Transverse colon (tissue), 4 donors: ENCODE measurements at regions not wholly inside any gene's neighbourhood (a gene's known extent, or its start where the extent isn't known, plus 50 kb on each side); places are given as distances from the start of the nearest gene placed in this dataset.

ENCODE experiments used
- DNase-seq: peaks from one replicate; pipeline ENCODE4 v3.0.0-alpha.2; 2019
- H3K27ac ChIP-seq, 4 donors: fragments of 200-600 bp; sonication (generic); 2 replicates each; pipeline ENCODE4 v1.5.1; 2016 to 2018; ENCODE audit warnings: inconsistent platforms in 4 of 4
- H3K27me3 ChIP-seq: fragments of 200-600 bp; sonication (generic); 2 replicates; pipeline ENCODE4 v1.5.1; 2017; ENCODE audit warnings: inconsistent platforms
- H3K36me3 ChIP-seq, 4 donors: fragments of 200-600 bp; sonication (generic); 2 replicates each; pipeline ENCODE4 v1.5.1; 2017 to 2019; ENCODE audit warnings: inconsistent platforms in 4 of 4
- H3K4me1 ChIP-seq, 4 donors: fragments of 200-600 bp; sonication (generic); 2 replicates each; pipeline ENCODE4 v1.5.1; 2017 to 2020; ENCODE audit warnings: inconsistent platforms in 4 of 4
- H3K4me3 ChIP-seq, 4 donors: fragments of 200-600 bp; sonication (generic); 1 replicate in 1 of 4; 2 replicates in 3 of 4; pipeline versions ENCODE4 v1.5.1 to v1.6.1; 2017 to 2019; ENCODE audit warnings: inconsistent platforms in 4 of 4
- H3K9me3 ChIP-seq, 2 donors: fragments of 200-600 bp; sonication (generic); 2 replicates each; pipeline ENCODE4 v1.5.1; 2017 to 2019; ENCODE audit warnings: inconsistent platforms in 2 of 2
- CTCF ChIP-seq, 5 experiments: fragments of 200-600 bp in 3 of 5; fragments of 450-650 bp in 2 of 5; sonication (generic) in 3 of 5; IDR thresholded peaks; 1 replicate in 2 of 5; 2 replicates in 3 of 5; pipeline ENCODE4 v1.5.1; 2016 to 2017; ENCODE audit warnings: antibody characterized with exemption in 5 of 5, inconsistent platforms in 3 of 5, mild to moderate bottlenecking in 2 of 5, moderate library complexity in 1 of 5
- EP300 ChIP-seq: sonication (generic); formaldehyde crosslinking; IDR thresholded peaks from one replicate; pipeline ENCODE4 v1.6.1; 2017; ENCODE audit warnings: antibody characterized with exemption, low read depth
- POLR2A ChIP-seq: fragments of 450-650 bp; IDR thresholded peaks from one replicate; pipeline ENCODE4 v1.6.1; 2016; ENCODE audit warnings: antibody characterized with exemption, mild to moderate bottlenecking, moderate library complexity
- POLR2AphosphoS5 ChIP-seq, 3 donors: sonication (generic); formaldehyde crosslinking; IDR thresholded peaks; one replicate each; pipeline ENCODE4 v1.6.1; 2016; ENCODE audit warnings: antibody characterized with exemption in 3 of 3
- WGBS, 2 donors: methylation state at CpG; one replicate each; pipeline ENCODE4 v1.1.5; 2018; ENCODE audit warnings: low coverage in 1 of 2; 5-methylcytosine and 5-hydroxymethylcytosine counted together
- in situ Hi-C, 4 donors: fragments of 200-750 bp; cut with MboI; loops; one replicate each; pipeline versions ENCODE4 v1.15.0 to v1.15.1; 2017; ENCODE audit warnings: low sequenced_read_pairs in 3 of 4, low pct_ligation_motif_present in 1 of 4, low pct_unique_long_range_greater_than_20kb in 1 of 4
- intact Hi-C: fragments of 100-400 bp; cut with DNase I; formaldehyde crosslinking; loops from one replicate; pipeline ENCODE4 v1.15.1; 2023; ENCODE audit warnings: low total_unique reads

- Histone ChIP-seq H3K36me3 (no peaks in the 10 kb centered on the region), H3K4me1 (no peaks in the 10 kb centered on the region), H3K4me3 (no peak overlapping the region), H3K27ac (no peak overlapping the region), H3K9me3 (no peaks in the 10 kb centered on the region), H3K27me3 (no peaks in the 10 kb centered on the region)
- intact Hi-C loops, result no loop called here
- no peak for TF ChIP-seq EP300
- TF ChIP-seq CTCF (IDR thresholded peaks at IDR 0.05), result no peak
- no peak for TF ChIP-seq POLR2A
- no peak for TF ChIP-seq POLR2AphosphoS5 (IDR thresholded peaks at IDR 0.05)
- in situ Hi-C loops, result no loop called here
- 51 to 52% methylated on average over 2 of the region's 2 CpGs for WGBS, 2 donors
- no peak for DNase-seq
Measured at GRCh38 chr7:145732521-145732920, 384.1 kb upstream of the CNTNAP2 start.

DNA sequence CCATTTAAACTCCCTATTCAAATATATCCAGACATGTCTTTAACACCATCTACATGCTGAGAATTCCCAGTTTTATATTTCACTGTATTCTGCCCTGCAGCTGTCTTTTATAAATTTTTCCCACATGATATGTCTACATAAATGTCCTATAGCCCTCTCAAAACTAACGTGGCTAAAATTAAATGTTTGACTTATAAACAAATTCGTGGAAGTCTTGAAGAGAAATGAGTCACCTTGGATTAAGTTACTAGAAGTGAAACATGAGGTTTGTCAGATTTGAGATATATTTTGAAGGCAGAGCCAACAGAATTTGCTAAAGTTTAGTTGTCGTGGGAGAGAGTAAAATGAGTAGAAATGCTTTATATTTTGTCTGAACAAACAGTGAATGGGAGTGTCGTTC, 386.9 kb upstream of the CNTNAP2 start:
- 50 to 52% methylated on average over 4 of the region's 4 CpGs for WGBS, 2 donors
- Histone ChIP-seq H3K27ac (no peak overlapping the region), H3K27me3 (no peaks in the 10 kb centered on the region), H3K4me1 (no peaks in the 10 kb centered on the region), H3K4me3 (no peak overlapping the region), H3K9me3 (no peaks in the 10 kb centered on the region), H3K36me3 (no peaks in the 10 kb centered on the region)
- DNase-seq, result no peak
- no peak for TF ChIP-seq CTCF (IDR thresholded peaks at IDR 0.05)
- no peak for TF ChIP-seq POLR2A
- no peak for TF ChIP-seq EP300
- no peak for TF ChIP-seq POLR2AphosphoS5 (IDR thresholded peaks at IDR 0.05)
- in situ Hi-C loops (no loop called here), intact Hi-C loops (no loop called here)

DNA sequence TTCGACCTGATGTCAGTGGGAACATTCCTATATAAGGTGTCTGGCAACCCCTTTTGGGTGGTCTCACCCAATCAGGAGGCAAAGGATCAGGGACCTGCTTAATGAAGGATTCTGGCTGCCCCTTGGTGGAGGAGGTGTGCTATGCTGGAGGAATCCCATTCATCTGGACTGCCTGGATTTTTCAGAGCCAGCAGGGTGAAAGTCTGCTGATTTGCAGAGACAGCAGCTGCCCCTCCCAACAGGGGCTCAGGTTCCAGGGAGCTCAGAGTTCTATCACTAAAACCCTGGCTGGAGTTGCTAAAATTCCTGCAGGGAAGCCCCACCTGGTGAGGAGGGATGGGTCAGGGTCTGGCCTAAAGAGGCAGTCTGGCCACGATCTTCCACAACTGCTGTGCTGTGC, 398.5 kb upstream of the CNTNAP2 start:
- Histone ChIP-seq H3K27ac (no peak overlapping the region), H3K4me1 (no peaks in the 10 kb centered on the region), H3K36me3 (no peaks in the 10 kb centered on the region), H3K27me3 (no peaks in the 10 kb centered on the region), H3K4me3 (no peak overlapping the region), H3K9me3 (no peaks in the 10 kb centered on the region)
- 17 to 60% methylated on average over 1 to 2 of the region's 2 CpGs for WGBS, 2 donors
- DNase-seq, result no peak
- TF ChIP-seq POLR2A (no peak), POLR2AphosphoS5 (IDR thresholded peaks at IDR 0.05) (no peak), EP300 (no peak), CTCF (IDR thresholded peaks at IDR 0.05) (no peak)
- intact Hi-C loops, result no loop called here
- in situ Hi-C loops, result no loop called here

DNA sequence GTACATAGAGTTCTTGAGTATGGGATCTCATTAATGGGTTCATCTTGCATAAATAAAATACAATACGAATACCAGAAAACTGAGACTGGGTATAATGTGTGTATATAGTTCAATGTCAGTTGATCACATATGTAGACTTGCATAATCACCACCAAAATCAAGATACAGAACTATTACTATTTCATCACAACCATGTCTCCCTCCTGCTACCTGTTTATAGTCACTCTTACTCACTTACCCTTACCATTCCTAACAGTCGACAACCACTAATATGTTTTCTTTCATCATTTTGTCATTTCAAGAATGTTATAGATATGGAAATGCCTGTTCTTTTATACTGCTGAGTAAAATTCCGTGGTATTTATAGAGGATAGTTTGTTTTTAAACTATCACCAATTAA, 416.1 kb upstream of the CNTNAP2 start:
- in situ Hi-C loops, result no loop called here
- Histone ChIP-seq H3K4me1 (no peaks in the 10 kb centered on the region), H3K4me3 (no peak overlapping the region), H3K27me3 (no peaks in the 10 kb centered on the region), H3K36me3 (no peaks in the 10 kb centered on the region), H3K9me3 (no peaks in the 10 kb centered on the region), H3K27ac (no peak overlapping the region)
- no peak for DNase-seq
- TF ChIP-seq POLR2A, result no peak
- TF ChIP-seq EP300, result no peak
- TF ChIP-seq POLR2AphosphoS5 (IDR thresholded peaks at IDR 0.05), result no peak
- TF ChIP-seq CTCF (IDR thresholded peaks at IDR 0.05), result no peak
- intact Hi-C loops, result no loop called here
- 60 to 76% methylated on average over 3 of the region's 3 CpGs for WGBS, 2 donors
